B cell (primary cell): ENCODE measurements at regions not wholly inside any gene's neighbourhood (a gene's known extent, or its start where the extent isn't known, plus 50 kb on each side); places are given as distances from the start of the nearest gene placed in this dataset.

Source experiments
- ATAC-seq: fragments of 200-7000 bp; cut with Tn5 transposase; one replicate; pipeline ENCODE4 v1.10.0; 2021; ENCODE audit warnings: low read depth, mild to moderate bottlenecking, moderate number of reproducible peaks, moderate library complexity
- CTCF ChIA-PET: fragments of 350-600 bp; sonication (Branson Sonifier 250); formaldehyde crosslinking; loops from one replicate; lab custom pipeline; 2021; ENCODE audit warnings: antibody characterized with exemption, inconsistent platforms; lab: Charles Lee
- POLR2A ChIA-PET: fragments of 350-600 bp; sonication (Branson Sonifier 250); formaldehyde crosslinking; loops from one replicate; lab custom pipeline; 2021; ENCODE audit warnings: antibody characterized with exemption; lab: Charles Lee
- DNase-seq: peaks from one replicate; pipeline ENCODE4 v3.0.0; 2013
- H2AFZ ChIP-seq: 2 replicates; pipeline ENCODE4 v1.6.1; 2012; ENCODE audit warnings: mild to moderate bottlenecking, low read depth, low read length; ENCODE audit not compliant: insufficient read depth, poor library complexity, severe bottlenecking
- H3K27ac ChIP-seq, 2 donors: 1 replicate in 1 of 2; 2 replicates in 1 of 2; pipeline ENCODE4 v1.5.1; 2012 to 2013; ENCODE audit warnings: low read length in 2 of 2, mild to moderate bottlenecking in 2 of 2, moderate library complexity in 1 of 2
- H3K27me3 ChIP-seq, 4 experiments: fragments of 200-600 bp in 1 of 4; sonication (generic) in 1 of 4; replicated peaks in 1 of 4; 1 replicate in 2 of 4; 2 replicates in 2 of 4; pipeline versions ENCODE4 v1.6.1 to v1.7.0; 2013 to 2016; ENCODE audit warnings: low read length in 3 of 4, mild to moderate bottlenecking in 2 of 4, mixed read lengths in 1 of 4, moderate library complexity in 1 of 4; ENCODE audit not compliant: insufficient read depth in 4 of 4, control insufficient read depth in 3 of 4; ENCODE audit errors: control extremely low read depth in 1 of 4
- H3K36me3 ChIP-seq, 2 experiments: replicated peaks in 1 of 2; 1 replicate in 1 of 2; 2 replicates in 1 of 2; pipeline versions ENCODE4 v1.6.1 to v1.7.1; 2013; ENCODE audit warnings: low read length in 1 of 2; ENCODE audit not compliant: insufficient read depth in 2 of 2, control insufficient read depth in 1 of 2; ENCODE audit errors: control extremely low read depth in 1 of 2, extremely low read depth in 1 of 2
- H3K4me1 ChIP-seq, 2 donors: fragments of 200-600 bp in 1 of 2; sonication (generic) in 1 of 2; 1 replicate in 1 of 2; 2 replicates in 1 of 2; pipeline versions ENCODE4 v1.5.1 to v1.6.1; 2013 to 2017; ENCODE audit warnings: low read length in 2 of 2; ENCODE audit not compliant: control insufficient read depth in 2 of 2, insufficient read depth in 2 of 2
- H3K4me2 ChIP-seq: replicated peaks from 2 replicates; pipeline ENCODE3; 2012; ENCODE audit warnings: mild to moderate bottlenecking, low read depth, low read length; ENCODE audit not compliant: poor library complexity, severe bottlenecking
- H3K4me3 ChIP-seq, 5 experiments: fragments of 200-600 bp in 1 of 5; sonication (generic) in 1 of 5; 1 replicate in 3 of 5; 2 replicates in 2 of 5; pipeline versions ENCODE4 v1.5.1 to v1.7.0; 2011 to 2016; ENCODE audit warnings: low read length in 4 of 5, mild to moderate bottlenecking in 4 of 5, low read depth in 2 of 5, control low read depth in 1 of 5, moderate library complexity in 1 of 5; ENCODE audit not compliant: insufficient read depth in 1 of 5; ENCODE audit errors: control extremely low read depth in 1 of 5, extremely low read depth in 1 of 5
- H3K79me2 ChIP-seq: fragments of 200-600 bp; sonication (generic); one replicate; pipeline ENCODE4 v1.6.0; 2016; ENCODE audit warnings: low read length; ENCODE audit not compliant: control insufficient read depth, insufficient read depth
- H3K9ac ChIP-seq: fragments of 200-600 bp; sonication (generic); 2 replicates; pipeline ENCODE4 v1.6.1; 2017; ENCODE audit warnings: mild to moderate bottlenecking, low read length, moderate library complexity
- H3K9me3 ChIP-seq, 3 donors: one replicate each; pipeline versions ENCODE4 v1.6.1 to v1.7.1; 2013; ENCODE audit warnings: low read length in 2 of 3; ENCODE audit not compliant: control insufficient read depth in 2 of 3, insufficient read depth in 1 of 3; ENCODE audit errors: control extremely low read depth in 1 of 3
- H4K20me1 ChIP-seq: 2 replicates; pipeline ENCODE4 v1.6.0; 2012; ENCODE audit warnings: mild to moderate bottlenecking, low read length; ENCODE audit not compliant: insufficient read depth, control insufficient read depth, poor library complexity, severe bottlenecking
- H3K27ac Mint-ChIP-seq: one replicate; pipeline ENCODE4 v1.8.0; 2021; ENCODE audit warnings: mixed read lengths
- H3K27me3 Mint-ChIP-seq: one replicate; pipeline ENCODE4 v1.8.0; 2021; ENCODE audit warnings: mixed read lengths
- H3K4me1 Mint-ChIP-seq: one replicate; pipeline ENCODE4 v1.8.0; 2021; ENCODE audit warnings: mixed read lengths
- H3K4me3 Mint-ChIP-seq: one replicate; pipeline ENCODE4 v1.8.0; 2021; ENCODE audit warnings: mixed read lengths
- H3K9me3 Mint-ChIP-seq: one replicate; pipeline ENCODE4 v1.8.0; 2022; ENCODE audit warnings: mixed read lengths; ENCODE audit not compliant: insufficient read depth
- EZH2 ChIP-seq: IDR thresholded peaks from 2 replicates; pipeline ENCODE4 v1.6.1; 2012; ENCODE audit warnings: borderline replicate concordance, low read depth, mild to moderate bottlenecking, moderate library complexity, low read length; ENCODE audit not compliant: insufficient read depth, poor library complexity, severe bottlenecking
- WGBS: methylation state at CpG from one replicate; pipeline ENCODE4 v1.1.5; 2013; ENCODE audit warnings: missing lambda C conversion rate; ENCODE audit not compliant: insufficient coverage; 5-methylcytosine and 5-hydroxymethylcytosine counted together
- intact Hi-C: fragments of 100-400 bp; cut with micrococcal nuclease; formaldehyde crosslinking; loops from one replicate; pipeline ENCODE4 v1.10.0; 2022
- TF ChIP-seq, protein P1 (sequence below): fragments of 200-600 bp; IDR thresholded peaks from one replicate; pipeline ENCODE4 v1.8.0; 2022; ENCODE audit warnings: antibody characterized with exemption, mild to moderate bottlenecking

DNA sequence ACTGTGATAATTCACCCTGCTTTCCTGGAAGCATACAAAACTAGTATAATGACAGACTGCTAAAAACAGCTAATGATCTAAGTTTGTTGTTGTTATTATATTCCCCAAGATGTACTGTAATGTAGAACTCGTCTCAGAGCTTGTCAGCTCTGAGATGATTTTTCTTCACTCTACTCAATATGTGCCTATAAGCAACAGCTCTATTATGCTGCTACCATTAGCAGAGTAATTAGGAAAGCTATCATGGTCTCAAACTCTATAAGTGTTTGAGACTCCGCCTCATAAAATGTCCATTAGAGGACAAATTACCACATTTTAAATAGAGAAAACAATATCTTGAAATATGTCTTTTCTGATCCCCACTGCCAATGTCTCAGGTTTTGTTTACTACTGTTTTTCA lies 476.5 kb upstream of the PCDH15 start:
- Mint-ChIP-seq H3K9me3 (no peaks in the 10 kb centered on the region), H3K27me3 (no peaks in the 10 kb centered on the region), H3K4me1 (no peaks in the 10 kb centered on the region), H3K27ac (no peak overlapping the region), H3K4me3 (no peak overlapping the region)
- no CpG with 5 or more reads among the region's 2 CpGs for WGBS
- H3K27me3 ChIP-seq = no peaks in the 10 kb centered on the region
- no peaks in the 10 kb centered on the region for H3K9me3 ChIP-seq
- no peak for DNase-seq
- no peak overlapping the region for H2AFZ ChIP-seq
- no peaks in the 10 kb centered on the region for H4K20me1 ChIP-seq
- H3K79me2 ChIP-seq = no peaks in the 10 kb centered on the region
- H3K9ac ChIP-seq = no peak overlapping the region
- ChIA-PET CTCF (no interaction called here), POLR2A (no interaction called here)
- H3K4me1 ChIP-seq = no peaks in the 10 kb centered on the region
- H3K27ac ChIP-seq = no peak overlapping the region
- TF ChIP-seq, protein P1, sequence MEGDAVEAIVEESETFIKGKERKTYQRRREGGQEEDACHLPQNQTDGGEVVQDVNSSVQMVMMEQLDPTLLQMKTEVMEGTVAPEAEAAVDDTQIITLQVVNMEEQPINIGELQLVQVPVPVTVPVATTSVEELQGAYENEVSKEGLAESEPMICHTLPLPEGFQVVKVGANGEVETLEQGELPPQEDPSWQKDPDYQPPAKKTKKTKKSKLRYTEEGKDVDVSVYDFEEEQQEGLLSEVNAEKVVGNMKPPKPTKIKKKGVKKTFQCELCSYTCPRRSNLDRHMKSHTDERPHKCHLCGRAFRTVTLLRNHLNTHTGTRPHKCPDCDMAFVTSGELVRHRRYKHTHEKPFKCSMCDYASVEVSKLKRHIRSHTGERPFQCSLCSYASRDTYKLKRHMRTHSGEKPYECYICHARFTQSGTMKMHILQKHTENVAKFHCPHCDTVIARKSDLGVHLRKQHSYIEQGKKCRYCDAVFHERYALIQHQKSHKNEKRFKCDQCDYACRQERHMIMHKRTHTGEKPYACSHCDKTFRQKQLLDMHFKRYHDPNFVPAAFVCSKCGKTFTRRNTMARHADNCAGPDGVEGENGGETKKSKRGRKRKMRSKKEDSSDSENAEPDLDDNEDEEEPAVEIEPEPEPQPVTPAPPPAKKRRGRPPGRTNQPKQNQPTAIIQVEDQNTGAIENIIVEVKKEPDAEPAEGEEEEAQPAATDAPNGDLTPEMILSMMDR = no peak
- no peak for TF ChIP-seq EZH2
- no peak overlapping the region for H3K4me2 ChIP-seq
- no peak for ATAC-seq
- H3K36me3 ChIP-seq = no peaks in the 10 kb centered on the region
- no peak overlapping the region for H3K4me3 ChIP-seq
- intact Hi-C loops = no loop called here

DNA sequence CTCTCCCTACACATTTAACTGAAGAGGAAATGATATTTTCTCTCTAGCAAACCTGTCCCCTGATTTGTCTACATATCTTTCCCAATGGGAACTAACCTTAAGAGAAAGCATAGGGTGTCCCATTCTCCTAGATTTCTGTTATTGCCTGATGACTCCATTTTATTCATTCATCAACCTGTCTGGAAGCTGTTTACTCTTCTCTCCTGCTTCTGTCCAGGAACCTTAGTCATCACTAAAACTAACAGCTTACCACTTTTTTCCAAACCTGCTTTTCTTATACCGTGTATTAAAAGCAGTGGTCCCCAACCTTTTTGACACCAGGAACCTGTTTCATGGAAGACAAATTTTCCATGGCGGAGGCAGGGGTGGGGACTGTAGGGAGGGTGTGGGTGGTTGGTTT lies 473.3 kb upstream of the PCDH15 start:
- Mint-ChIP-seq H3K4me3 (no peak overlapping the region), H3K27ac (no peak overlapping the region), H3K9me3 (no peaks in the 10 kb centered on the region), H3K27me3 (no peaks in the 10 kb centered on the region), H3K4me1 (no peaks in the 10 kb centered on the region)
- TF ChIP-seq, protein P1 = no peak
- TF ChIP-seq EZH2 = no peak
- ChIA-PET POLR2A (no interaction called here), CTCF (no interaction called here)
- no CpG with 5 or more reads among the region's 2 CpGs for WGBS
- Histone ChIP-seq H2AFZ (no peak overlapping the region), H3K27me3 (no peaks in the 10 kb centered on the region), H3K4me3 (no peak overlapping the region), H3K79me2 (no peaks in the 10 kb centered on the region), H3K4me1 (no peaks in the 10 kb centered on the region), H3K36me3 (no peaks in the 10 kb centered on the region), H3K27ac (no peak overlapping the region), H3K4me2 (no peak overlapping the region), H4K20me1 (no peaks in the 10 kb centered on the region), H3K9me3 (no peaks in the 10 kb centered on the region), H3K9ac (no peak overlapping the region)
- ATAC-seq (no peak), DNase-seq (no peak)
- intact Hi-C loops = no loop called here
